ENCODE measurements at regions not wholly inside any gene's neighbourhood (a gene's known extent, or its start where the extent isn't known, plus 50 kb on each side); places are given as distances from the start of the nearest gene placed in this dataset.
"Not testable (repeated sequence)": the region's sequence is repeated elsewhere in the genome, so short reads cannot be mapped to it uniquely, and the experiment has no call there.

DNA sequence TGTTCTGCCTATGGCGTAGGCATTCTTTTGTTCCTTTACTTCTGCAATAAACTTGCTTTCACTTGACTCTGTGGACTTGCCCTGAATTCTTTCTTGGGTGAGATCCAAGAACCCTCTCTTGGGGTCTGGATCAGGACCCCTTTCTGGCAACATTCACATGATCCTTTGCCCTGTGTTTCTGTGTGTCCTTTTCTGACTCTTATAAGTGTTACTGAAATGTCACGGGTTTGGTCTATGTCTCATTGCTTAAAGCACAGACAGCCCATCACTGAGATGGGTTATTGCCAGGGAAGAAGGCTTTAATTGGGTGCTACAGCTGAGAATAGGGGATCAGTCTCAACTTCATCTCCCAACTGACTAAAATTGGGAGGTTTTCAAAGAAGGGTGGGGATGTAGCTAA is 110.9 kb upstream of the XPO1 start:
- DNase-seq (ENCODE audit: low read depth in 2 of 2) = no peak

GRCh38 chr2:61647044-61647443 is 108.9 kb upstream of the XPO1 start:
- TF ChIP-seq CTCF (IDR thresholded peaks at IDR 0.05; ENCODE audit: low read depth, low read length) = no peak
- H3K4me3 ChIP-seq (replicated peaks in 1 of 2; ENCODE audit: low read depth in 2 of 2, low read length in 2 of 2) = no peak overlapping the region
- peak in 1 of 2 donors; percentile 58 for DNase-seq (ENCODE audit: low read depth in 2 of 2)

More for the DNA sequence above, 110.9 kb upstream of the XPO1 start:
- TF ChIP-seq CTCF (IDR thresholded peaks at IDR 0.05; ENCODE audit: low read depth, low read length) = no peak
- no peak overlapping the region for H3K4me3 ChIP-seq (replicated peaks in 1 of 2; ENCODE audit: low read depth in 2 of 2, low read length in 2 of 2)

GRCh38 chr2:61645911-61646310 is 107.8 kb upstream of the XPO1 start:
- no peak for TF ChIP-seq CTCF (IDR thresholded peaks at IDR 0.05; ENCODE audit: low read depth, low read length)
- no peak overlapping the region for H3K4me3 ChIP-seq (replicated peaks in 1 of 2; ENCODE audit: low read depth in 2 of 2, low read length in 2 of 2)
- peak; percentile 32 to 95 for DNase-seq (ENCODE audit: low read depth in 2 of 2)

DNA sequence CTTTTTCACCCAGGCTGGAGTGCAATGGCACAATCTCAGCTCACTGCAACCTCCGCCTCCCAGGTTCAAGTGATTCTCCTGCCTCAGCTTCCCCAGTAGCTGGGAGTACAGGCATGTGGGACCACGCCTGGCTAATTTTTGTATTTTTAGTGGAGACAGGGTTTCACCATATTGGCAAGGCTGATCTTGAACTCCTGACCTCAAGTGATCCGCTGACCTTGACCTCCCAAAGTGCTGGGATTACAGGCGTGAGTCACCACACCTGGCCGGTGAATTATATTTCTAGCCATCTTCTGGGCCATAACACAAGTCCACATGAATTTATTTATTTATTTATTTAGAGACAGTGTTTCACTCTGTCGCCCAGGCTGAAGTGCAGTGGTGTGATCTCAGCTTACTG is 105.0 kb upstream of the XPO1 start:
- not testable (repeated sequence) for DNase-seq (ENCODE audit: low read depth in 2 of 2); H3K4me3 ChIP-seq (replicated peaks in 1 of 2; ENCODE audit: low read depth in 2 of 2, low read length in 2 of 2)

DNA sequence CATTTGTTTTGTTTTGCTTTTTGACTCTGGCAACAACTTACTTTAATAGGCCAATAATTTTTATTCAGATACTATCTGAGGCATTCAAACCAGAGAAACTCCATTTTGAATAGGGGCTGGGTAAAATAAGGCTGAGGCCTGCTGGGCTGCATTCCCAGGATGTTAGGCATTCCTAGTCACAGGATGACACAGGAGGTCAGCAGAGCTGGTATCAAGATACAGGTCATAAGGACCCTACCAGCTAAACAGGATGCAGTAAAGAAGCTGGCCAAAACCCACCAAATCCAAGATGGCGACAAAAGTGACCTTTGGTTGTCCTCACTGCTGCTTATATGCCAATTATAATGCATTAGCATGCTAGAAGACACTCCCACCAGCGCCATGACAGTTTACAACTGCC is 102.2 kb upstream of the XPO1 start:
- no peak for TF ChIP-seq CTCF (IDR thresholded peaks at IDR 0.05; ENCODE audit: low read depth, low read length)
- H3K4me3 ChIP-seq (replicated peaks in 1 of 2; ENCODE audit: low read depth in 2 of 2, low read length in 2 of 2) = no peak overlapping the region
- no peak for DNase-seq (ENCODE audit: low read depth in 2 of 2)

DNA sequence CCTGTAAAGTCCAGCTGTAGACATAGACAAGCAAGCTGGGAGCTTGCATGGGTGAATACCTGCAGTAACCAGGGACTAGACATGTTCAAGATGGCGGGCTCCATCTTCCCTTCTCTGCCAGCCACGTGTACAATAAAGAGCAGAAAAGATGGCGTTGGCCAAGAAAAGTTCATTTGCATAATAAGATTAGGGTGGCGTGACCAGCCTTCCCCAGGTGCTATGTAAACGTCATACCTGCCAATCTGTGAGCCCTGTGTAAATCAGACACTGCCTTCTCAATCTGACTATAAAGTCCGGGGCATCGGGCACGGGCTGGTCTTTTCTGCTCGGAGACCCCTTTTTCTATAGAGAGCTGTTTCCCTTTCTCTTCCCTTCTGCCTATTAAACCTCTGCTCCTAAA is 101.6 kb upstream of the XPO1 start:
- no peak overlapping the region for H3K4me3 ChIP-seq (replicated peaks in 1 of 2; ENCODE audit: low read depth in 2 of 2, low read length in 2 of 2)
- TF ChIP-seq CTCF (IDR thresholded peaks at IDR 0.05; ENCODE audit: low read depth, low read length) = no peak
- DNase-seq (ENCODE audit: low read depth in 2 of 2) = no peak

DNA sequence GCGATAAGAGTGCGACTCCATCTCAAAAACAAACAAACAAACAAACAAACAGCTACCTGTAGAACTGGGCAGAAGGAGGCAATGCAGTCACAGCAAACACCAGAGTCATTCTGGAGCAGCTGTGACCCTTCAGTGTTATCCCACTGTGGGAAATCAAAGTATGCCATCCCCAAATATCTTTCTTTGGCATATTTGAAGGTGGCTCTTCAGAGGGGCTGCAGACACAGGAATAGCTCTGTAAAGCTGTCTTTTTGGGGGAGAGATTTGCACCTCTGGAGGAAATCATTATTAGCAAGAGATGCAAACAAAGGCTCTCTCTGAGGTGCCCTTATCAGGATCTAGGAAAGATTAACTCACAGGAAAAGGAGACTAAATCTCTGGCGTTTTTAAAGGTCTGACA is 98.5 kb upstream of the XPO1 start:
- TF ChIP-seq CTCF (IDR thresholded peaks at IDR 0.05; ENCODE audit: low read depth, low read length) = no peak
- no peak overlapping the region for H3K4me3 ChIP-seq (replicated peaks in 1 of 2; ENCODE audit: low read depth in 2 of 2, low read length in 2 of 2)
- DNase-seq (ENCODE audit: low read depth in 2 of 2) = no peak

Measured in cardiac fibroblast (primary cell).